Ishikawa (cell line): ENCODE measurements at regions not wholly inside any gene's neighbourhood (a gene's known extent, or its start where the extent isn't known, plus 50 kb on each side); places are given as distances from the start of the nearest gene placed in this dataset.

Experiments
- CEBPB ChIP-seq: IDR thresholded peaks from 2 replicates; pipeline ENCODE4 v1.6.1; 2012
- CREB1 ChIP-seq: IDR thresholded peaks from 2 replicates; pipeline ENCODE4 v1.6.1; 2012; ENCODE audit warnings: low read depth
- EGR1 ChIP-seq: IDR thresholded peaks from 2 replicates; pipeline ENCODE4 v1.6.1; 2012
- EP300 ChIP-seq: IDR thresholded peaks from 2 replicates; pipeline ENCODE4 v1.6.1; 2012; ENCODE audit warnings: borderline replicate concordance
- FOXM1 ChIP-seq: IDR thresholded peaks from 2 replicates; pipeline ENCODE4 v1.6.1; 2012; ENCODE audit warnings: low read depth, borderline replicate concordance
- MAX ChIP-seq: IDR thresholded peaks from 2 replicates; pipeline ENCODE4 v1.6.1; 2012
- NFIC ChIP-seq: IDR thresholded peaks from 2 replicates; pipeline ENCODE4 v1.6.1; 2012
- RAD21 ChIP-seq: IDR thresholded peaks from 2 replicates; pipeline ENCODE4 v1.6.1; 2012; ENCODE audit warnings: low read depth
- REST ChIP-seq: IDR thresholded peaks from 2 replicates; pipeline ENCODE4 v1.6.1; 2012; ENCODE audit warnings: low read depth, mild to moderate bottlenecking
- TAF1 ChIP-seq: IDR thresholded peaks from 2 replicates; pipeline ENCODE4 v1.6.1; 2012; ENCODE audit warnings: low read depth, mild to moderate bottlenecking
- TCF12 ChIP-seq: IDR thresholded peaks from 2 replicates; pipeline ENCODE4 v1.6.1; 2012; ENCODE audit warnings: low read depth
- TEAD4 ChIP-seq: IDR thresholded peaks from 2 replicates; pipeline ENCODE4 v1.6.1; 2012
- USF1 ChIP-seq: IDR thresholded peaks from 2 replicates; pipeline ENCODE4 v1.6.1; 2012
- YY1 ChIP-seq: IDR thresholded peaks from 2 replicates; pipeline ENCODE4 v1.6.1; 2012; ENCODE audit warnings: low read depth
- ZBTB7A ChIP-seq: IDR thresholded peaks from 2 replicates; pipeline ENCODE4 v1.6.1; 2012; ENCODE audit warnings: low read depth

- TF ChIP-seq EP300 (no peak), TCF12 (no peak), YY1 (no peak), ZBTB7A (no peak), NFIC (no peak), EGR1 (no peak), MAX (no peak), CREB1 (no peak), CEBPB (no peak), FOXM1 (no peak), TAF1 (no peak), REST (no peak), RAD21 (no peak), TEAD4 (no peak), USF1 (no peak)
Observed at GRCh38 chr18:57885931-57886330, 82.8 kb upstream of the ATP8B1 start.

- no peak for TF ChIP-seq CEBPB
- no peak for TF ChIP-seq TAF1
- TF ChIP-seq USF1 = no peak
- TF ChIP-seq RAD21 = no peak
- TF ChIP-seq EGR1 = no peak
Observed at GRCh38 chr18:57882465-57882864, 79.3 kb upstream of the ATP8B1 start.

DNA sequence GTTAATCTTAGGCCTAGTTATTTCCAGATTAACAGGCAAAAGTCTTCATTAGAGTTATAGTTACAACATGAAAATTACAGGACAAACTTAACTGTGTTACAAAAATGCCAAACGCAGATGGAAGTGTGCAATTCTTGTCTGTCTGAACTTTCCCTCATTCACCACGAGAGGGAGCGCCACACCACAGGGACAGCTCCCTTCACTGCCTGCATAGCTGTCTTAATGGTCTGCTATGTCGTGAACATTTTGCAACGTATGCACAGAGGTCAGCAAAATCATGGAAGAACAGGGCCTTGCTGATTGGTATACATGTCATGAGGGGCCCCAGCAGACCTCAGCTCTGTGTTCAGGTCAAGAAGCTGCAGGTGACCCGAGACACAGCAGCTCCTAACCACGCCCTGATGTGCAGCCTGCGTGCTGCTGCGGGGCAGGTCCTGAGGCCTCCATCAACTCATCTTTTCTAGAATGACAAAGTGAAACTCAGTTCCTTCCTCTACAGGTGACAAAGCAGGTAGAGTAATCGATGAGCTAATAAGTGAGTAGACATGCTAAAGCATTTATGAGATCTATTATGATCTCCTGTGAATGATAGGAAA lies 78.8 kb upstream of the ATP8B1 start:
- TF ChIP-seq TEAD4 = peak; percentile 52
- no peak for TF ChIP-seq FOXM1
- TF ChIP-seq RAD21 = peak; percentile 94
- no peak for TF ChIP-seq TAF1
- TF ChIP-seq USF1 = no peak

DNA sequence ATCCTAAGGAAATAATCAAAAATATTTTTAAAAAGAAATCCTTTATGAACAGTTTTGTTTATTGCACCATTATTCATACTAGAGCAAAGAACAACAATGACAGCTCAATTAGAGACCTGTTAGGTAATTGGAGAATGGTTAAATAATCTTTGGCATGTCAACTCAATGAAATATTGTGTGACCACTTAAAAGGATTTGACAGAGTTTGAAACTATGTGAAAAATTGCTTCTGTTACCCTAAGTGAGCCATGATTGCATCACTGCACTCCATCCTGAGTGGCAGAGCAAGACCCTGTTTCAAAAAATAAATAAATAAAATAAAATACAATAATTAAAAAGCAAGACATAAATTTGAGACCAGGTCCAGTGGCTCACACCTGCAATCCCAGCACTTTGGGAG lies 66.1 kb upstream of the ATP8B1 start:
- no peak for TF ChIP-seq TCF12
- TF ChIP-seq CEBPB = 0 out of 2 replicates have a peak, but pooled peaks have one; percentile 30

- no peak for TF ChIP-seq MAX
- no peak for TF ChIP-seq USF1
- TF ChIP-seq EGR1 = no peak
- TF ChIP-seq ZBTB7A = no peak
- TF ChIP-seq RAD21 = no peak
- no peak for TF ChIP-seq NFIC
- TF ChIP-seq CREB1 = no peak
Observed at GRCh38 chr18:57866355-57866754, 63.2 kb upstream of the ATP8B1 start.

DNA sequence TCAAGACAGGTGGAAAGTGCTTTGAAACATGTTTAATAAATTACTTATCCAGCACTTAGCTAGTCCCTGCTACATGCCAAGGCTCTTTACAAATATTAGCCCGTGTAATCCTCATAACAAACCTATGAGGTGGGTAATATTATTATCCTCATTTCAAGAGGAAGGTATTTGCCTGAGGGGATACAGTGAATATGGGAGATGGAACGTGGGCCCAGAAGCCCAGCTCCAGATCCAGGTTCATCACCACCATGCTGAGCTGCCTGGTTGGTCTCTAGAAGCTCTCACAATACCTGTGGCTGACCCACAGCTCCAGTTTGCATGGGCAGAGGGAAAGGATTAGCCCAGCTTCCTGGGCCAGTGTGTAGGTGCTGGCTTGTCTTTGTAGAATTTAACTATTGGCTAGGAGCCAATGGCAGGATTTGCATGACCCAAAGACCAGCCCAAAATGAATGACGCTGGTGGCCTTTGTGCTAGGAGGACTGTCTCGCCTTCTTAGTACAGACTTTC lies 61.6 kb upstream of the ATP8B1 start:
- TF ChIP-seq RAD21 (no peak), TCF12 (no peak), FOXM1 (no peak), TEAD4 (no peak), NFIC (no peak), EP300 (no peak), TAF1 (no peak), EGR1 (no peak), MAX (no peak), YY1 (no peak), CREB1 (no peak), USF1 (no peak), ZBTB7A (no peak), CEBPB (no peak)

GRCh38 chr18:57863706-57864105 lies 60.6 kb upstream of the ATP8B1 start:
- TF ChIP-seq YY1 (no peak), MAX (no peak), ZBTB7A (no peak), REST (no peak), NFIC (no peak), CREB1 (no peak), CEBPB (no peak), EP300 (no peak), TCF12 (no peak), EGR1 (no peak), FOXM1 (no peak), USF1 (no peak), TAF1 (no peak), TEAD4 (no peak), RAD21 (no peak)
